Activated naive CD8-positive, alpha-beta T cell treated with anti-CD3 and anti-CD28 coated beads, Interleukin-2, amount 10 ng/mL, durations not matched to agents 7 days and 5 days (primary cell): ENCODE measurements at regions not wholly inside any gene's neighbourhood (a gene's known extent, or its start where the extent isn't known, plus 50 kb on each side); places are given as distances from the start of the nearest gene placed in this dataset.
A peak's percentile ranks its signal among the peaks of the same experiment; 100 is the strongest.

Experiments used
- ATAC-seq: fragments of 150-1000 bp; cut with Tn5 transposase; one replicate; pipeline ENCODE4 v1.10.0; 2021; ENCODE audit warnings: low read depth, moderate library complexity
- POLR2A ChIA-PET: fragments of 350-600 bp; sonication (Branson Sonifier 250); formaldehyde crosslinking; loops from one replicate; lab custom pipeline; 2021; ENCODE audit warnings: antibody characterized with exemption; lab: Charles Lee
- DNase-seq: peaks from one replicate; pipeline ENCODE4 v3.0.0; 2021
- H3K27ac Mint-ChIP-seq: one replicate; pipeline ENCODE4 v1.8.0; 2022; ENCODE audit warnings: mild to moderate bottlenecking, mixed read lengths
- H3K27me3 Mint-ChIP-seq: one replicate; pipeline ENCODE4 v1.8.0; 2022; ENCODE audit warnings: mild to moderate bottlenecking, moderate library complexity, mixed read lengths
- H3K36me3 Mint-ChIP-seq: one replicate; pipeline ENCODE4 v1.8.0; 2021; ENCODE audit warnings: mild to moderate bottlenecking, mixed read lengths
- H3K4me1 Mint-ChIP-seq: one replicate; pipeline ENCODE4 v1.8.0; 2021; ENCODE audit warnings: mixed read lengths
- H3K4me3 Mint-ChIP-seq: one replicate; pipeline ENCODE4 v1.8.0; 2022; ENCODE audit warnings: mild to moderate bottlenecking, moderate library complexity, mixed read lengths
- H3K9me3 Mint-ChIP-seq: one replicate; pipeline ENCODE4 v1.8.0; 2021; ENCODE audit warnings: mixed read lengths

GRCh38 chr5:40410231-40410861, 269.4 kb upstream of the PTGER4 start:
- H3K9me3 Mint-ChIP-seq: peaks cover 3% of the 10 kb centered on the region
- peaks cover 51% of the 10 kb centered on the region for H3K4me1 Mint-ChIP-seq
- no peaks in the 10 kb centered on the region for H3K27me3 Mint-ChIP-seq
- POLR2A ChIA-PET: interaction anchor here (0.8 to 7.7 kb wide), 13 partner anchors 9 to 273 kb away, joined by 3 to 43 read pairs (median 10); partner anchors contain the start of gene PTGER4
- peaks cover 11% of the 10 kb centered on the region for H3K36me3 Mint-ChIP-seq
- DNase-seq: no peak
- H3K4me3 Mint-ChIP-seq: peak overlapping the region; percentile 77
- ATAC-seq: peak; percentile 80
- H3K27ac Mint-ChIP-seq: peak overlapping the region; percentile 94

DNA sequence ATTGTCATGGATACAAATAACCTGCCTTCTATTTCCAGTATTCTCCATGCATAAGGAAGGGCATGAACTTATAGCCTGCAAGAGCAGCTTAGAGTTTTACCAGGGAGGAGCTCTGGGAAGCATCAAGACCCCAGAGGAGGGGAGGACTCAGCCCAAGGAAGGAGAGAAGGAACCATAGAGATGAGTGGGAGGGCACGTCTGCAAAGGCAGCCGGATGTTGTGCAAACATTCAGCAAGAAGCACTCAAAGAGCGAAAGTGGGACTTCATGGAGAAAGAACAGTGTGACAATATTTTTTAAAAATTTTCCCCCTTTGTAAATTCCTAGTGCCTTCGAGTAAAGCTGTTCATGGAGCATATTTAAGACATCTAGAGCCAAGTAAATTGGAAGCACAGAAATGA, 270.1 kb upstream of the PTGER4 start:
- POLR2A ChIA-PET: interaction anchor here (0.6 to 7.7 kb wide), 11 partner anchors 20 to 288 kb away, joined by 3 to 43 read pairs (median 10); partner anchors contain the start of gene PTGER4
- peak; percentile 26 for ATAC-seq

GRCh38 chr5:40406741-40407211, 272.9 kb upstream of the PTGER4 start:
- ATAC-seq: peak; percentile 16
- POLR2A ChIA-PET: interaction anchor here (0.5 to 7.7 kb wide), 8 partner anchors 16 to 274 kb away, joined by 3 to 43 read pairs (median 6); partner anchors contain the start of gene PTGER4
- H3K27ac Mint-ChIP-seq: peak overlapping the region; percentile 99
- DNase-seq: no peak
- H3K27me3 Mint-ChIP-seq: no peaks in the 10 kb centered on the region
- H3K4me3 Mint-ChIP-seq: peak overlapping the region; percentile 72
- peaks cover 77% of the 10 kb centered on the region for H3K4me1 Mint-ChIP-seq
- peaks cover 16% of the 10 kb centered on the region for H3K36me3 Mint-ChIP-seq
- peaks cover 5% of the 10 kb centered on the region for H3K9me3 Mint-ChIP-seq

More for the DNA sequence above, 270.1 kb upstream of the PTGER4 start:
- Mint-ChIP-seq H3K27me3 (no peaks in the 10 kb centered on the region), H3K27ac (peak overlapping the region; percentile 94), H3K4me1 (peaks cover 57% of the 10 kb centered on the region), H3K4me3 (peak overlapping the region; percentile 77), H3K36me3 (peaks cover 11% of the 10 kb centered on the region), H3K9me3 (peaks cover 3% of the 10 kb centered on the region)
- DNase-seq: peak; percentile 40

DNA sequence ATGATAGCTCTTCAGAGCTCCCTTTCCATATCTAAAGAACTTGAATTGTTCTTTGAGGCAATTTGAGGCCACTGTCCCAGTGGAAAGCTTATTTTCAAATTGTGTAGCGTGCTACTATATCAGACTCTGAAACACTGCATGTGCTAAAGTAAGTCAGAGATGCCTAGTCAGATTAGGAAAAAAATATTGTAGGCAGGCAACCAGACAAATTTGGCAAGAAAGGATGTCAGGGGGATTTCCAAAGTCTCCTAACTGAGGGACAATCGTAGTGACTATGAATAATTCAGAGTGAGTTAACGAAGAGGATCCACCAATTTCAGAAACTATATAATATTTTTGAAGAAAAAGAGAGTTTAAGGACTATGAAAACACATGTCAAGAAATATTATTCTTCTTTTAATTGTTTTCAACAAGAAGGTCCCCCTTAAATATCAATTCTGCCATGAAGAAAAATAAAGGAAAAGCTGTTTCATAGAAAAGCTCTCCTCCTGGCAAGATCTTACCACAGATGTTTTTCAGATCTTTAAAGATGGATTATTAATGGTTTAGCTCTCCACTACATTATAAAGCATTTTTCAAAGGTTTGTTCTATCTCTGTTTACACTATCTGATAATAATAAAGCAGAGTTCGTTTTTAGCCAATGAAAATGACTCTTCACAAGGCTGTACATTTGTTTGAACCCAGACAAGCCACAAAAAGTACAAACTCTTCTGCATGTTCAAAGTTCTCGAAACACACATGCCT, 273.5 kb upstream of the PTGER4 start:
- peak overlapping the region; percentile 72 for H3K4me3 Mint-ChIP-seq
- DNase-seq (no peak), ATAC-seq (no peak)
- H3K27me3 Mint-ChIP-seq: no peaks in the 10 kb centered on the region
- H3K4me1 Mint-ChIP-seq: peaks cover 76% of the 10 kb centered on the region
- POLR2A ChIA-PET: interaction anchor here (0.5 to 7.7 kb wide), 13 partner anchors 16 to 429 kb away, joined by 3 to 43 read pairs (median 5); partner anchors contain the start of genes PTGER4 and RPL37
- peaks cover 2% of the 10 kb centered on the region for H3K9me3 Mint-ChIP-seq
- H3K27ac Mint-ChIP-seq: peak overlapping the region; percentile 99
- peaks cover 13% of the 10 kb centered on the region for H3K36me3 Mint-ChIP-seq

DNA sequence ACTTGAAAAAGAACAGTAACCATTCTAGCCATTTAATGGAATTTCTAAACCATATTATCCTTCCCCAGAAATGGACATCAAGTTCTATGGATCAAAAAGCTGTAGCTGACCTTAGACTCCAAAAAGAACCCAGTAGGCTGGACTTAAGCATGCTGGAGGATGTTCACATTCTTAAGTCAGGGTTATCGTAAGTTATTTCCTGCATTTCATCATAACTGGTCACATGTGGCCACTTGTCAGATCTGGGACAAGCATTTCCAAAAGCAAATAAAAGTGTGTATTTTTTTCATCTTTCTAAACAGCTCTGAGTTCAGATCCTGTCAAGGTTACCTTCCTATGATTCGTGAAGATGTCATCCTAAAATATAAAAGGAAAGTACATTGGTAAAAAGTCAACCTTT, 274.5 kb upstream of the PTGER4 start:
- ATAC-seq (no peak), DNase-seq (no peak)
- H3K9me3 Mint-ChIP-seq: peaks cover 2% of the 10 kb centered on the region
- peaks cover 68% of the 10 kb centered on the region for H3K4me1 Mint-ChIP-seq
- peaks cover 14% of the 10 kb centered on the region for H3K36me3 Mint-ChIP-seq
- H3K4me3 Mint-ChIP-seq: peak overlapping the region; percentile 28
- H3K27ac Mint-ChIP-seq: peak overlapping the region; percentile 99
- H3K27me3 Mint-ChIP-seq: no peaks in the 10 kb centered on the region
- POLR2A ChIA-PET: interaction anchor here (0.8 to 7.7 kb wide), 9 partner anchors 13 to 275 kb away, joined by 3 to 43 read pairs (median 5); partner anchors contain the start of gene PTGER4

GRCh38 chr5:40404613-40405012, 275.1 kb upstream of the PTGER4 start:
- Mint-ChIP-seq H3K27me3 (no peaks in the 10 kb centered on the region), H3K36me3 (peaks cover 16% of the 10 kb centered on the region), H3K4me1 (peaks cover 68% of the 10 kb centered on the region), H3K27ac (peak overlapping the region; percentile 99), H3K4me3 (peak overlapping the region; percentile 47), H3K9me3 (peaks cover 3% of the 10 kb centered on the region)
- POLR2A ChIA-PET: interaction anchor here (1.0 to 7.7 kb wide), 5 partner anchors 12 to 276 kb away, joined by 3 to 43 read pairs (median 7); partner anchors contain the start of gene PTGER4
- DNase-seq: no peak
- peak; percentile 66 for ATAC-seq

- H3K27me3 Mint-ChIP-seq: no peaks in the 10 kb centered on the region
- H3K36me3 Mint-ChIP-seq: peaks cover 21% of the 10 kb centered on the region
- H3K9me3 Mint-ChIP-seq: peaks cover 10% of the 10 kb centered on the region
- H3K27ac Mint-ChIP-seq: peak overlapping the region; percentile 60
- DNase-seq (no peak), ATAC-seq (no peak)
- peaks cover 62% of the 10 kb centered on the region for H3K4me1 Mint-ChIP-seq
- POLR2A ChIA-PET: interaction anchor here (0.6 to 1.7 kb wide), 3 partner anchors 8 to 278 kb away, joined by 3 to 4 read pairs (median 3); partner anchors contain the start of gene PTGER4
- peak overlapping the region; percentile 16 for H3K4me3 Mint-ChIP-seq
These were observed 277.7 kb upstream of the PTGER4 start for GRCh38 chr5:40402007-40402364.

DNA sequence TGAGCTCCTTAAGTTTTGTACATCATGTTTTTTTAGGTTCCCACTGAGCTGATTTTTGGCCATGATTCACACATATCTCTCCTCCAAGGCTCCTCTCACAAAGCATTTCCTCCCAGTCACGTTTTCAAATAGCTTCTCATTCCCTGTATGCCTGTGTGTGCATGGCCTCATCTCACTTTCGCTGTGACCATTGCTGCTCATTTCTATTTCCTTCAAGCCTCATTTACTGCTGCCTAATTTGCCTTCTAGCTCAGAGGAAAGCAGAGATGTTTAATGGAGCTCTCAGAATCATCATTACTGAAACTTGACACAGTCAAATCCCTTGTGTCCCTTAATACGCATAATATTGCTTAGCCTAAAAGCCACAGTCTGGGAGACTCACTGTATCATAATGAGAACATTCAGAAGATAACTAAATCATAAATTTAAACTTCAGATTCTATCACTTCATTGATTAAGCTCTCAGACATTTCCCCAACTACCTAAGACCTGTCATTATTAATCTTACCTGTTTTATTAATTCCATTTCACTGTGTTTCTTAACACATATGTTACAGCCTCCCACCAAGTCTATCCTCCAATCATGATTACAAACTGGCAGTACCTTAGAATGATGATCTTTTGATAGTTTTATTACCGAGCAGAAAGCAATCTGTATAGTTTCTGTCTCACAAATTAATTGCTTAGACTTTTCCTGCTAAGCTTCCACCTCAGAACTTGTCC, 278.3 kb upstream of the PTGER4 start:
- Mint-ChIP-seq H3K27me3 (no peaks in the 10 kb centered on the region), H3K4me3 (peak overlapping the region; percentile 33), H3K36me3 (peaks cover 18% of the 10 kb centered on the region), H3K9me3 (peaks cover 12% of the 10 kb centered on the region), H3K27ac (peak overlapping the region; percentile 60), H3K4me1 (peaks cover 57% of the 10 kb centered on the region)
- no peak for DNase-seq
- POLR2A ChIA-PET: interaction anchor here (0.5 to 1.7 kb wide), 5 partner anchors 9 to 279 kb away, joined by 3 to 5 read pairs (median 3); partner anchors contain the start of gene PTGER4
- ATAC-seq: no peak

- H3K4me3 Mint-ChIP-seq: no peak overlapping the region
- peaks cover 46% of the 10 kb centered on the region for H3K4me1 Mint-ChIP-seq
- H3K36me3 Mint-ChIP-seq: peaks cover 22% of the 10 kb centered on the region
- DNase-seq: no peak
- H3K27ac Mint-ChIP-seq: no peak overlapping the region
- no peaks in the 10 kb centered on the region for H3K27me3 Mint-ChIP-seq
- POLR2A ChIA-PET: no interaction called here
- no peak for ATAC-seq
- peaks cover 12% of the 10 kb centered on the region for H3K9me3 Mint-ChIP-seq
These were observed 279.5 kb upstream of the PTGER4 start for GRCh38 chr5:40400245-40400644.

DNA sequence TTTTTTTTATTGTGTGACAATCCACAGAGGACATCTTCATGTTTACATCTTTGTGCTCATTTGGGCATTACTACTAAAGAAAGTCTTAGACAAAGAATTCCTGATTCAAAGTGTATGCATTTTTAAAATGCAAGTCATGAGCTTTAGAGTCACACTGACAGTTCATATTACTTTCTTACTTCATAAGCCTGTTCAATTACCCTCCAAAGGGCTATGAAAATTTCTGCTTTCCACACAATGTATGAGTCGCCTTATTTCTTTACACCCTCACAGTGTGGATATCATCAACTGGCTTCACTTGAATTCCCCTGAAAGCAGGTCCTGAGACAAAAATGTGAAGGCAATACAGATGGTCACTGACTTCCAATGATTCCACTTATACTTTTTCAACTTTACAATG, 280.4 kb upstream of the PTGER4 start:
- no peak for DNase-seq
- H3K36me3 Mint-ChIP-seq: peaks cover 22% of the 10 kb centered on the region
- no peak for ATAC-seq
- no peak overlapping the region for H3K4me3 Mint-ChIP-seq
- H3K4me1 Mint-ChIP-seq: peaks cover 39% of the 10 kb centered on the region
- H3K27ac Mint-ChIP-seq: no peak overlapping the region
- POLR2A ChIA-PET: no interaction called here
- no peaks in the 10 kb centered on the region for H3K27me3 Mint-ChIP-seq
- H3K9me3 Mint-ChIP-seq: peaks cover 12% of the 10 kb centered on the region

DNA sequence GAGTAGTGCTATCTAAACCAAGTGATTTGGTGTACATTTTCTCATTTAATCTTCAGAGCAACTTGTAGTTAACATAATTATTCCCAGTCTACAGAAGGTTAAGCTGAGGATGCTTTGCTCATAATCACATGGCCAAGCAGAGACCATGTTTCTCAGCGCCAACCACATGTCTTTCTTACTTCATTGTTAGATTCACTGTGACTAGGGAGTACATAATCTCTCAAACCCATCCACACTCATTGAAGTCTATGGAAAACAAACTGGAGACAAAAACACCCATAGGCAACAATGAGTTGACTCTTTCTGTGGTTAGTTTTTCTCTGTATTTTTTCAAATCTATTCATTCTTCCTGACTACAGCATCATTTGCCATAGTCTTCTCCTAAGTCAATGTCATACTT, 281.7 kb upstream of the PTGER4 start:
- Mint-ChIP-seq H3K27me3 (no peaks in the 10 kb centered on the region), H3K9me3 (peaks cover 13% of the 10 kb centered on the region), H3K4me3 (no peak overlapping the region), H3K27ac (no peak overlapping the region), H3K36me3 (peaks cover 16% of the 10 kb centered on the region), H3K4me1 (peaks cover 30% of the 10 kb centered on the region)
- no peak for ATAC-seq
- POLR2A ChIA-PET: no interaction called here
- DNase-seq: no peak

DNA sequence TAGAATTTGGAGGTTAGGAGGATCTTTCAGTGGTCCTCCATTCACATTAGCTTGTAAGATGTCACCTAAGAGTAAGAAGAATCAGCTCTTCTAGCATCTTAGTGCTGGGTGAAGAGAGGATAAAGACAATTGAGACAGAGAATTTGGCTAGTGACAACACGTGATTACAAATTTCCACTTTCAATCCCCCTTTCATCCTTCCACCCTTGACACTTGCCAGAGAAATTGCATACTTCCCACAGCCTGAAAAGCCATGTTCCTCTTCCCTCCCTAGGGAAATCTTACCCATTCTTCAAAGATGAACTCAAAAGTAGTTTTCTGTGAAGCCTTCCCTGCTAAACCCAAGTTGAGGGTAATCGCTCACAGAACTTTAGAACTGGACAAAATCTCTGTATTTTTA, 282.6 kb upstream of the PTGER4 start:
- Mint-ChIP-seq H3K4me3 (no peak overlapping the region), H3K9me3 (peaks cover 13% of the 10 kb centered on the region), H3K27ac (no peak overlapping the region), H3K36me3 (peaks cover 15% of the 10 kb centered on the region), H3K4me1 (peaks cover 25% of the 10 kb centered on the region), H3K27me3 (no peaks in the 10 kb centered on the region)
- POLR2A ChIA-PET: no interaction called here
- ATAC-seq (no peak), DNase-seq (no peak)

- H3K27me3 Mint-ChIP-seq: no peaks in the 10 kb centered on the region
- peaks cover 15% of the 10 kb centered on the region for H3K36me3 Mint-ChIP-seq
- H3K4me1 Mint-ChIP-seq: peaks cover 20% of the 10 kb centered on the region
- H3K27ac Mint-ChIP-seq: no peak overlapping the region
- POLR2A ChIA-PET: no interaction called here
- no peak for DNase-seq
- H3K4me3 Mint-ChIP-seq: no peak overlapping the region
- H3K9me3 Mint-ChIP-seq: peaks cover 13% of the 10 kb centered on the region
- ATAC-seq: no peak
These were observed 283.4 kb upstream of the PTGER4 start for GRCh38 chr5:40396317-40396716.
